Osteocyte (in vitro differentiated cells): ENCODE measurements at regions not wholly inside any gene's neighbourhood (a gene's known extent, or its start where the extent isn't known, plus 50 kb on each side); places are given as distances from the start of the nearest gene placed in this dataset.

ENCODE experiments used
- DNase-seq: peaks from one replicate; pipeline ENCODE4 v3.0.0; 2021; ENCODE audit warnings: mixed read lengths; ENCODE audit not compliant: unreplicated experiment; ENCODE audit errors: extremely low spot score
- H3K27ac Mint-ChIP-seq: one replicate; pipeline ENCODE4 v1.8.0; 2021; ENCODE audit warnings: mild to moderate bottlenecking, mixed read lengths; ENCODE audit not compliant: unreplicated experiment
- H3K27me3 Mint-ChIP-seq: one replicate; pipeline ENCODE4 v1.8.0; 2021; ENCODE audit warnings: mixed read lengths; ENCODE audit not compliant: unreplicated experiment
- H3K36me3 Mint-ChIP-seq: one replicate; pipeline ENCODE4 v1.8.0; 2021; ENCODE audit warnings: mixed read lengths; ENCODE audit not compliant: unreplicated experiment
- H3K4me1 Mint-ChIP-seq: one replicate; pipeline ENCODE4 v1.8.0; 2021; ENCODE audit warnings: mixed read lengths; ENCODE audit not compliant: unreplicated experiment
- H3K4me3 Mint-ChIP-seq: one replicate; pipeline ENCODE4 v1.8.0; 2021; ENCODE audit warnings: mild to moderate bottlenecking, moderate library complexity, mixed read lengths; ENCODE audit not compliant: unreplicated experiment
- H3K9me3 Mint-ChIP-seq: one replicate; pipeline ENCODE4 v1.8.0; 2021; ENCODE audit warnings: mixed read lengths; ENCODE audit not compliant: unreplicated experiment
- CTCF ChIP-seq: fragments of 200-600 bp; sonication (generic); IDR thresholded peaks from 2 replicates; pipeline ENCODE4 v1.5.0; 2021; ENCODE audit warnings: antibody characterized with exemption, mild to moderate bottlenecking, moderate library complexity

DNA sequence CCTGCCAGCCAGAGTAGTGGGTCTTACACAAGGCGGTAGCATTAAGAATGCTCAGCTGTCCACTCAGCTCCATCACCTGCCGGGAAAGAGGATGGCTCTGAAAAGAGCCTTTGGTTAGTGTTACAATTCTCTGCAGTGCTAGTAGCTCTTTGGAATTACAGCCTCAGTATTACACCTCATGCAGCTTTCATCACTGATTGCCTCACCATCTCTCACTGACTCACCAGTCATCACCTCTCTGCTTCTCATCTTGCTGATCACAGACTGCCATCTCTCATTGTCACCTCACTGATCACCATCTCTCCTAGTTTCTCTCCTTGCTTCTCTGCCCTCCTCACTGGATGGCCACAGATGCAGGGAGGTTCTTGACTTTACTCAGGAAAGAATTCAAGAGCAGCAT, 573.5 kb upstream of the SETBP1 start:
- Mint-ChIP-seq H3K36me3 (peaks cover 2% of the 10 kb centered on the region), H3K4me1 (no peaks in the 10 kb centered on the region), H3K9me3 (peaks cover 10% of the 10 kb centered on the region), H3K27me3 (no peaks in the 10 kb centered on the region), H3K4me3 (no peak overlapping the region), H3K27ac (no peak overlapping the region)
- TF ChIP-seq CTCF, result no peak
- DNase-seq, result no peak

GRCh38 chr18:44111337-44111736, 569.4 kb upstream of the SETBP1 start:
- H3K27ac Mint-ChIP-seq, result no peak overlapping the region
- no peak for DNase-seq
- H3K4me3 Mint-ChIP-seq, result no peak overlapping the region
- H3K9me3 Mint-ChIP-seq, result no peaks in the 10 kb centered on the region
- no peaks in the 10 kb centered on the region for H3K27me3 Mint-ChIP-seq
- TF ChIP-seq CTCF, result no peak
- H3K36me3 Mint-ChIP-seq, result no peaks in the 10 kb centered on the region
- H3K4me1 Mint-ChIP-seq, result no peaks in the 10 kb centered on the region

GRCh38 chr18:44117821-44118220, 562.9 kb upstream of the SETBP1 start:
- peaks cover 4% of the 10 kb centered on the region for H3K9me3 Mint-ChIP-seq
- H3K27me3 Mint-ChIP-seq, result no peaks in the 10 kb centered on the region
- no peaks in the 10 kb centered on the region for H3K36me3 Mint-ChIP-seq

GRCh38 chr18:44119607-44120006, 561.1 kb upstream of the SETBP1 start:
- H3K27me3 Mint-ChIP-seq, result no peaks in the 10 kb centered on the region
- H3K9me3 Mint-ChIP-seq, result peaks cover 4% of the 10 kb centered on the region
- no peak overlapping the region for H3K4me3 Mint-ChIP-seq
- H3K36me3 Mint-ChIP-seq, result no peaks in the 10 kb centered on the region
- no peak for DNase-seq
- TF ChIP-seq CTCF, result no peak
- peak overlapping the region; percentile 64 for H3K27ac Mint-ChIP-seq
- peaks cover 40% of the 10 kb centered on the region for H3K4me1 Mint-ChIP-seq

More at GRCh38 chr18:44117821-44118220, 562.9 kb upstream of the SETBP1 start:
- no peak overlapping the region for H3K4me3 Mint-ChIP-seq
- TF ChIP-seq CTCF, result no peak
- H3K4me1 Mint-ChIP-seq, result peaks cover 28% of the 10 kb centered on the region
- H3K27ac Mint-ChIP-seq, result no peak overlapping the region
- DNase-seq, result no peak

- Mint-ChIP-seq H3K4me1 (peaks cover 47% of the 10 kb centered on the region), H3K27me3 (no peaks in the 10 kb centered on the region), H3K36me3 (no peaks in the 10 kb centered on the region), H3K9me3 (peaks cover 4% of the 10 kb centered on the region), H3K27ac (no peak overlapping the region), H3K4me3 (no peak overlapping the region)
- no peak for TF ChIP-seq CTCF
- no peak for DNase-seq
Measured at GRCh38 chr18:44123743-44124142, 556.9 kb upstream of the SETBP1 start.
